Breast epithelium (tissue), 4 donors: ENCODE measurements at regions not wholly inside any gene's neighbourhood (a gene's known extent, or its start where the extent isn't known, plus 50 kb on each side); places are given as distances from the start of the nearest gene placed in this dataset.

ENCODE experiments used
- DNase-seq, 2 donors: peaks; one replicate each; pipeline ENCODE4 v3.0.0-alpha.2; 2019; ENCODE audit warnings: low spot score in 2 of 2
- H3K27ac ChIP-seq, 2 donors: fragments of 200-600 bp; sonication (generic) in 1 of 2; one replicate each; pipeline ENCODE4 v1.5.1; 2016 to 2019; ENCODE audit warnings: mild to moderate bottlenecking in 1 of 2
- H3K27me3 ChIP-seq, 2 donors: fragments of 200-600 bp; sonication (generic) in 1 of 2; one replicate each; pipeline versions ENCODE4 v1.5.1 to v1.6.0; 2017 to 2019; ENCODE audit warnings: control low read depth in 1 of 2, mild to moderate bottlenecking in 1 of 2
- H3K36me3 ChIP-seq: fragments of 200-600 bp; one replicate; pipeline ENCODE4 v1.5.1; 2019
- H3K4me1 ChIP-seq, 2 donors: fragments of 200-600 bp; sonication (generic); one replicate each; pipeline ENCODE4 v1.5.1; 2016 to 2019; ENCODE audit warnings: control low read depth in 1 of 2
- H3K4me3 ChIP-seq, 3 donors: fragments of 200-600 bp; sonication (generic); 1 replicate in 2 of 3; 2 replicates in 1 of 3; pipeline ENCODE4 v1.5.1; 2016 to 2019; ENCODE audit warnings: mild to moderate bottlenecking in 3 of 3, moderate library complexity in 2 of 3
- H3K9me3 ChIP-seq, 2 donors: fragments of 200-600 bp; sonication (generic) in 1 of 2; one replicate each; pipeline ENCODE4 v1.5.1; 2016 to 2019; ENCODE audit warnings: control low read depth in 1 of 2
- CTCF ChIP-seq, 3 donors: fragments of 450-650 bp; IDR thresholded peaks; one replicate each; pipeline ENCODE4 v1.5.1; 2016 to 2017; ENCODE audit warnings: antibody characterized with exemption in 3 of 3, mild to moderate bottlenecking in 3 of 3, moderate library complexity in 3 of 3
- POLR2A ChIP-seq: fragments of 450-650 bp; IDR thresholded peaks from one replicate; pipeline ENCODE4 v1.6.1; 2016; ENCODE audit warnings: antibody characterized with exemption, mild to moderate bottlenecking, moderate library complexity
- POLR2AphosphoS5 ChIP-seq, 3 donors: sonication (generic); formaldehyde crosslinking; IDR thresholded peaks; one replicate each; pipeline ENCODE4 v1.6.1; 2017; ENCODE audit warnings: antibody characterized with exemption in 3 of 3
- intact Hi-C: fragments of 100-400 bp; cut with DNase I; formaldehyde crosslinking; loops from one replicate; pipeline ENCODE4 v1.15.1; 2023; ENCODE audit warnings: low total_unique reads

GRCh38 chr11:79508461-79508860 is 67.6 kb upstream of the TENM4 start:
- intact Hi-C loops, result no loop called here
- H3K9me3 ChIP-seq, result no peaks in the 10 kb centered on the region

GRCh38 chr11:79507706-79508105 is 66.9 kb upstream of the TENM4 start:
- TF ChIP-seq POLR2A, result no peak
- no peak for TF ChIP-seq CTCF (IDR thresholded peaks at IDR 0.05)
- no peak for TF ChIP-seq POLR2AphosphoS5 (IDR thresholded peaks at IDR 0.05)
- intact Hi-C loops, result no loop called here

More at GRCh38 chr11:79508461-79508860, 67.6 kb upstream of the TENM4 start:
- Histone ChIP-seq H3K27ac (no peak overlapping the region), H3K4me1 (no peaks in the 10 kb centered on the region), H3K27me3 (peaks cover 0 to 6% of the 10 kb centered on the region in 2 donors), H3K4me3 (no peak overlapping the region), H3K36me3 (no peaks in the 10 kb centered on the region)
- TF ChIP-seq CTCF (IDR thresholded peaks at IDR 0.05) (no peak), POLR2AphosphoS5 (IDR thresholded peaks at IDR 0.05) (no peak), POLR2A (no peak)
- no peak for DNase-seq

GRCh38 chr11:79506734-79507344 is 66.0 kb upstream of the TENM4 start:
- peaks cover 0 to 6% of the 10 kb centered on the region in 2 donors for H3K27me3 ChIP-seq
- DNase-seq, result no peak
- H3K9me3 ChIP-seq, result no peaks in the 10 kb centered on the region
- intact Hi-C loops, result no loop called here
- no peaks in the 10 kb centered on the region for H3K4me1 ChIP-seq
- TF ChIP-seq CTCF (IDR thresholded peaks at IDR 0.05) (no peak), POLR2AphosphoS5 (IDR thresholded peaks at IDR 0.05) (no peak), POLR2A (no peak)
- no peaks in the 10 kb centered on the region for H3K36me3 ChIP-seq
- no peak overlapping the region for H3K4me3 ChIP-seq
- H3K27ac ChIP-seq, result no peak overlapping the region

More at GRCh38 chr11:79507706-79508105, 66.9 kb upstream of the TENM4 start:
- no peaks in the 10 kb centered on the region for H3K4me1 ChIP-seq
- H3K4me3 ChIP-seq, result no peak overlapping the region
- no peak overlapping the region for H3K27ac ChIP-seq
- H3K9me3 ChIP-seq, result no peaks in the 10 kb centered on the region
- H3K27me3 ChIP-seq, result peaks cover 0 to 6% of the 10 kb centered on the region in 2 donors
- no peak for DNase-seq
- no peaks in the 10 kb centered on the region for H3K36me3 ChIP-seq

- Histone ChIP-seq H3K4me3 (no peak overlapping the region), H3K4me1 (no peaks in the 10 kb centered on the region), H3K9me3 (no peaks in the 10 kb centered on the region), H3K27me3 (peaks cover 0 to 6% of the 10 kb centered on the region in 2 donors), H3K36me3 (no peaks in the 10 kb centered on the region), H3K27ac (no peak overlapping the region)
- DNase-seq, result no peak
- TF ChIP-seq POLR2AphosphoS5 (IDR thresholded peaks at IDR 0.05) (no peak), CTCF (IDR thresholded peaks at IDR 0.05) (no peak)
- intact Hi-C loops, result no loop called here
Measured at GRCh38 chr11:79506124-79506523, 65.3 kb upstream of the TENM4 start.

- Histone ChIP-seq H3K27me3 (peaks cover 0 to 5% of the 10 kb centered on the region in 2 donors), H3K27ac (no peak overlapping the region), H3K36me3 (no peaks in the 10 kb centered on the region), H3K4me3 (no peak overlapping the region), H3K4me1 (no peaks in the 10 kb centered on the region), H3K9me3 (no peaks in the 10 kb centered on the region)
- intact Hi-C loops, result no loop called here
- no peak for DNase-seq
- TF ChIP-seq POLR2A (no peak), POLR2AphosphoS5 (IDR thresholded peaks at IDR 0.05) (no peak), CTCF (IDR thresholded peaks at IDR 0.05) (no peak)
Measured at GRCh38 chr11:79503028-79503427, 62.2 kb upstream of the TENM4 start.
